HG02571 (cell line): ENCODE measurements at regions not wholly inside any gene's neighbourhood (a gene's known extent, or its start where the extent isn't known, plus 50 kb on each side); places are given as distances from the start of the nearest gene placed in this dataset.

Source experiments
- ATAC-seq: cut with Tn5 transposase; IDR thresholded peaks from one replicate; pipeline ENCODE4 v1.9.1; 2021; ENCODE audit warnings: mild to moderate bottlenecking, moderate library complexity; ENCODE audit not compliant: unreplicated experiment

GRCh38 chrX:66328950-66329596 lies 165.0 kb downstream of the HEPH start:
- no peak for ATAC-seq

GRCh38 chrX:66360894-66361293 lies 196.8 kb downstream of the HEPH start:
- no peak for ATAC-seq

DNA sequence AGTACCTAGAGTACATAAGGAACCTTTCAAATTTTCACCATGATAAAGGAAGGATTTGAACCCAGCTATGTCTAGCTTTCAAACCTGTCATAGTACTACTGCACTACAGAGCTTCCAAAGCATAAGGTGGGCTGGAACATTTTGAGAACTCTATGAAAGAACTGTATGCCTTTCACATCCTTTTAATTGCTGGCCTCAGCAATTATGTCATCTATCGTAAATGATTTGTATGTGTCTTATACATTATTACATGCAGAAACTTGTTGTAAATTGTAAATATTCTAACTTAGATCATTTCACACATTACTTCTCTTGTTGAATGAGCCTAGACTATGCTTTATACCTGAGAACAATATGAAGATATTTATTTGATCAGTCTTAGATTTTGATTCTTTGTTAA lies 220.7 kb downstream of the HEPH start:
- ATAC-seq, result no peak

DNA sequence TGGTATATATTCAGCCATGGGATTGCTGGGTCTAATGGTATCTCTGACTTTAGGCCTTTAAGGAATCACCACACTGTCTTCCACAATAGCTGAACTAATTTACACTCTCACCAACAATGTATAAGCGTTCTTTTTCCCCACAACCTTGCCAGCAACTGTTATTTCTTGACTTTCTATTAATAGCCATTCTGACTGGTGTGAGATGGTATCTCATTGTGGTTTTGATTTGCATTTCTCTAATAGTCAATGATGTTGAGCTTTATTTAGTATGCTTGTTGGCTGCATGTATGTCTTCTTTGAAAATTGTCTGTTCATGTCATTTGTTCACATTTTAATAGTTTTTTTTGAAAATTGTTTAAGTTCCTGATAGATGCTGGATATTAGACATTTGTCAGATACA lies 235.2 kb downstream of the HEPH start:
- no peak for ATAC-seq

GRCh38 chrX:66402165-66402564 lies 236.7 kb downstream of the EDA2R start:
- ATAC-seq, result no peak

DNA sequence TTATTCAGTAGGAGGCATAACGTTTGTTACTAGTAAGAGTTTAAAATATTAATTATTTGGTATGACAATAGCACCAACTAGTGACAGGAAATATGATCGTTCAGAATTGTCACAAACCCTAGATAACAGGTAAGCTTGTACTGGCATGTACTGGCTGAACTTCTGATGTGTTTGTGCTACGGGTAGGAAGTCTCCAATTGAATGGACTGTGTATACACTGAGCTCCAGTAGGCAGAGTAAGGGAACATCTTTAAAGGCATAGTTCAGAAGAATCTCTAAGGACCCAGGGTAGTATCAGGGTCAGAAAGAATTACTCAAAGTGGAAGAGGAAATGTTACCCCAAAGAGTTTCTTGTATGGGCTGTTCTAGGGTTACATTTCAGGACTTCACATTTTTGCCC lies 230.4 kb downstream of the EDA2R start:
- ATAC-seq, result peak; percentile 61

DNA sequence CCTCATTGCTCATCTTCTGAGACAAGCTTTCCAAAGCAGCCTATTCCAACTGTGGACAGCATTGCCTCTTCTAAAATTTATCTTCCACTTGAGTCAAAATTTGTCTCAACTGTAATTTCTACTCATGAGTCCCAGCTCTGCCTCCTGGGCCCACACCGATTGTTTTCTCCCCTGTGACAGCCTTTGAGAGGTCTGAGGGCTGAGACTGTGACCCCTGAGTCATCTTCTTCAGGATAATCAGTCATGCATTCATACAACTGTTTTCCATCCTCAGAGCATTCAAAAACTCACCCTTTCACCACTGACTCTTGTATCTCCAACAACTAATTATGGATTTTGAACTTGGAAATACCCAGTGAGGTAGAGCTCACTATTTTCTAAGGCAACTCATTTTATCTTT lies 228.1 kb downstream of the EDA2R start:
- no peak for ATAC-seq
